ENCODE measurements at regions not wholly inside any gene's neighbourhood (a gene's known extent, or its start where the extent isn't known, plus 50 kb on each side); places are given as distances from the start of the nearest gene placed in this dataset.

GRCh38 chr18:73896685-73897084, 250.9 kb downstream of the FBXO15 start:
- H3K79me1 ChIP-seq (replicated peaks; ENCODE audit: low read length, poor library complexity, severe bottlenecking): no peaks in the 10 kb centered on the region
- WGBS: 88% methylated on average over 2 of the region's 3 CpGs
- DNase-seq: no peak
- H2BK12ac ChIP-seq (ENCODE audit: low read length in 2 of 2): no peak overlapping the region
- H3K4me1 ChIP-seq (ENCODE audit: control insufficient read depth, insufficient read depth, low read depth, low read length): peaks cover 4% of the 10 kb centered on the region
- H4K8ac ChIP-seq (ENCODE audit: low read length): no peak overlapping the region
- H4K91ac ChIP-seq (ENCODE audit: low read length): no peak overlapping the region
- no peak overlapping the region for H3K14ac ChIP-seq (ENCODE audit: low read length in 2 of 2)
- no peak overlapping the region for H3K18ac ChIP-seq (ENCODE audit: low read depth in 1 of 2, low read length in 2 of 2)
- no peak overlapping the region for H3K4ac ChIP-seq (ENCODE audit: low read depth in 1 of 2, low read length in 2 of 2)
- no peak overlapping the region for H2BK15ac ChIP-seq (ENCODE audit: low read depth, poor library complexity, severe bottlenecking)
- H3K9me3 ChIP-seq (ENCODE audit: control insufficient read depth, low read length): no peaks in the 10 kb centered on the region
- H2BK120ac ChIP-seq (ENCODE audit: low read depth, low read length): no peak overlapping the region
- no peak overlapping the region for H3K27ac ChIP-seq (ENCODE audit: low read length, poor library complexity, severe bottlenecking)
- H3K27me3 ChIP-seq (ENCODE audit: control insufficient read depth in 1 of 2, insufficient read depth in 1 of 2, low read length in 2 of 2): no peaks in the 10 kb centered on the region
- H3K4me3 ChIP-seq (ENCODE audit: insufficient read depth in 1 of 2, low read depth in 1 of 2, low read length in 2 of 2): no peak overlapping the region
- H3K4me2 ChIP-seq (ENCODE audit: low read length, poor library complexity, severe bottlenecking): no peak overlapping the region
- no peaks in the 10 kb centered on the region for H3K36me3 ChIP-seq (ENCODE audit: control insufficient read depth in 1 of 2, insufficient read depth in 2 of 2, low read depth in 1 of 2, low read length in 2 of 2)
- no peak overlapping the region for H3K9ac ChIP-seq (ENCODE audit: low read length)
- no peak overlapping the region for H2BK5ac ChIP-seq (ENCODE audit: low read depth, low read length, poor library complexity, severe bottlenecking)
- H2AK5ac ChIP-seq (ENCODE audit: low read length, severe bottlenecking): no peak overlapping the region
- H2AFZ ChIP-seq (ENCODE audit: low read depth, low read length): no peak overlapping the region
- no peak overlapping the region for H3K23ac ChIP-seq (ENCODE audit: low read length in 2 of 2)

- Histone ChIP-seq H3K4me3 (ENCODE audit: insufficient read depth in 1 of 2, low read depth in 1 of 2, low read length in 2 of 2) (no peak overlapping the region), H3K4me1 (ENCODE audit: control insufficient read depth, insufficient read depth, low read depth, low read length) (peaks cover 4% of the 10 kb centered on the region), H3K27me3 (ENCODE audit: control insufficient read depth in 1 of 2, insufficient read depth in 1 of 2, low read length in 2 of 2) (no peaks in the 10 kb centered on the region), H2BK120ac (ENCODE audit: low read depth, low read length) (no peak overlapping the region), H2BK12ac (ENCODE audit: low read length in 2 of 2) (no peak overlapping the region), H3K9me3 (ENCODE audit: control insufficient read depth, low read length) (no peaks in the 10 kb centered on the region), H2AK5ac (ENCODE audit: low read length, severe bottlenecking) (no peak overlapping the region), H3K9ac (ENCODE audit: low read length) (no peak overlapping the region), H3K14ac (ENCODE audit: low read length in 2 of 2) (no peak overlapping the region), H3K4ac (ENCODE audit: low read depth in 1 of 2, low read length in 2 of 2) (no peak overlapping the region), H4K91ac (ENCODE audit: low read length) (no peak overlapping the region), H2BK5ac (ENCODE audit: low read depth, low read length, poor library complexity, severe bottlenecking) (no peak overlapping the region), H3K23ac (ENCODE audit: low read length in 2 of 2) (no peak overlapping the region), H3K18ac (ENCODE audit: low read depth in 1 of 2, low read length in 2 of 2) (no peak overlapping the region), H3K27ac (ENCODE audit: low read length, poor library complexity, severe bottlenecking) (no peak overlapping the region), H3K79me1 (replicated peaks; ENCODE audit: low read length, poor library complexity, severe bottlenecking) (no peaks in the 10 kb centered on the region), H3K4me2 (ENCODE audit: low read length, poor library complexity, severe bottlenecking) (no peak overlapping the region), H2BK15ac (ENCODE audit: low read depth, poor library complexity, severe bottlenecking) (no peak overlapping the region), H2AFZ (ENCODE audit: low read depth, low read length) (no peak overlapping the region), H3K36me3 (ENCODE audit: control insufficient read depth in 1 of 2, insufficient read depth in 2 of 2, low read depth in 1 of 2, low read length in 2 of 2) (no peaks in the 10 kb centered on the region), H4K8ac (ENCODE audit: low read length) (no peak overlapping the region)
- WGBS: 40% methylated on average over 3 of the region's 4 CpGs
- DNase-seq: no peak
Observed at GRCh38 chr18:73895701-73896100, 251.9 kb downstream of the FBXO15 start.

GRCh38 chr18:73893880-73894279, 253.8 kb downstream of the FBXO15 start:
- no peak for DNase-seq
- no peak overlapping the region for H3K14ac ChIP-seq (ENCODE audit: low read length in 2 of 2)
- H2BK15ac ChIP-seq (ENCODE audit: low read depth, poor library complexity, severe bottlenecking): no peak overlapping the region
- H3K18ac ChIP-seq (ENCODE audit: low read depth in 1 of 2, low read length in 2 of 2): no peak overlapping the region
- WGBS: 40% methylated on average over 2 of the region's 3 CpGs
- H3K4me2 ChIP-seq (ENCODE audit: low read length, poor library complexity, severe bottlenecking): no peak overlapping the region
- no peak overlapping the region for H2AFZ ChIP-seq (ENCODE audit: low read depth, low read length)
- no peak overlapping the region for H4K91ac ChIP-seq (ENCODE audit: low read length)
- no peaks in the 10 kb centered on the region for H3K36me3 ChIP-seq (ENCODE audit: control insufficient read depth in 1 of 2, insufficient read depth in 2 of 2, low read depth in 1 of 2, low read length in 2 of 2)
- H3K27me3 ChIP-seq (ENCODE audit: control insufficient read depth in 1 of 2, insufficient read depth in 1 of 2, low read length in 2 of 2): no peaks in the 10 kb centered on the region
- no peak overlapping the region for H3K27ac ChIP-seq (ENCODE audit: low read length, poor library complexity, severe bottlenecking)
- H3K4me3 ChIP-seq (ENCODE audit: insufficient read depth in 1 of 2, low read depth in 1 of 2, low read length in 2 of 2): no peak overlapping the region
- H2AK5ac ChIP-seq (ENCODE audit: low read length, severe bottlenecking): no peak overlapping the region
- H3K79me1 ChIP-seq (replicated peaks; ENCODE audit: low read length, poor library complexity, severe bottlenecking): no peaks in the 10 kb centered on the region
- H2BK5ac ChIP-seq (ENCODE audit: low read depth, low read length, poor library complexity, severe bottlenecking): no peak overlapping the region
- no peak overlapping the region for H4K8ac ChIP-seq (ENCODE audit: low read length)
- no peak overlapping the region for H3K23ac ChIP-seq (ENCODE audit: low read length in 2 of 2)
- no peak overlapping the region for H2BK12ac ChIP-seq (ENCODE audit: low read length in 2 of 2)
- H3K4ac ChIP-seq (ENCODE audit: low read depth in 1 of 2, low read length in 2 of 2): no peak overlapping the region
- peaks cover 4% of the 10 kb centered on the region for H3K4me1 ChIP-seq (ENCODE audit: control insufficient read depth, insufficient read depth, low read depth, low read length)
- no peak overlapping the region for H3K9ac ChIP-seq (ENCODE audit: low read length)
- no peak overlapping the region for H2BK120ac ChIP-seq (ENCODE audit: low read depth, low read length)
- no peaks in the 10 kb centered on the region for H3K9me3 ChIP-seq (ENCODE audit: control insufficient read depth, low read length)

- no peak for DNase-seq
- Histone ChIP-seq H3K27ac (ENCODE audit: low read length, poor library complexity, severe bottlenecking) (no peak overlapping the region), H2BK15ac (ENCODE audit: low read depth, poor library complexity, severe bottlenecking) (no peak overlapping the region), H3K9ac (ENCODE audit: low read length) (no peak overlapping the region), H3K36me3 (ENCODE audit: control insufficient read depth in 1 of 2, insufficient read depth in 2 of 2, low read depth in 1 of 2, low read length in 2 of 2) (no peaks in the 10 kb centered on the region), H3K4me1 (ENCODE audit: control insufficient read depth, insufficient read depth, low read depth, low read length) (peaks cover 4% of the 10 kb centered on the region), H3K27me3 (ENCODE audit: control insufficient read depth in 1 of 2, insufficient read depth in 1 of 2, low read length in 2 of 2) (no peaks in the 10 kb centered on the region), H3K9me3 (ENCODE audit: control insufficient read depth, low read length) (no peaks in the 10 kb centered on the region), H3K4me3 (ENCODE audit: insufficient read depth in 1 of 2, low read depth in 1 of 2, low read length in 2 of 2) (no peak overlapping the region), H3K79me1 (replicated peaks; ENCODE audit: low read length, poor library complexity, severe bottlenecking) (no peaks in the 10 kb centered on the region), H3K14ac (ENCODE audit: low read length in 2 of 2) (no peak overlapping the region), H3K18ac (ENCODE audit: low read depth in 1 of 2, low read length in 2 of 2) (no peak overlapping the region), H2AFZ (ENCODE audit: low read depth, low read length) (no peak overlapping the region), H3K4ac (ENCODE audit: low read depth in 1 of 2, low read length in 2 of 2) (no peak overlapping the region), H4K91ac (ENCODE audit: low read length) (no peak overlapping the region), H2BK120ac (ENCODE audit: low read depth, low read length) (no peak overlapping the region), H2BK12ac (ENCODE audit: low read length in 2 of 2) (no peak overlapping the region), H2BK5ac (ENCODE audit: low read depth, low read length, poor library complexity, severe bottlenecking) (no peak overlapping the region), H3K4me2 (ENCODE audit: low read length, poor library complexity, severe bottlenecking) (no peak overlapping the region), H3K23ac (ENCODE audit: low read length in 2 of 2) (peak overlapping the region in 1 of 2 experiments; percentile 50), H2AK5ac (ENCODE audit: low read length, severe bottlenecking) (no peak overlapping the region), H4K8ac (ENCODE audit: low read length) (no peak overlapping the region)
- WGBS: 66% methylated on average over 16 of the region's 20 CpGs
Observed at GRCh38 chr18:73891572-73892421, 255.8 kb downstream of the FBXO15 start.
